ENCODE measurements at regions not wholly inside any gene's neighbourhood (a gene's known extent, or its start where the extent isn't known, plus 50 kb on each side); places are given as distances from the start of the nearest gene placed in this dataset.

- TF ChIP-seq CTCF (IDR thresholded peaks at IDR 0.05) (no peak), EZH2 (IDR thresholded peaks at IDR 0.05) (no peak), EZH2phosphoT487 (IDR thresholded peaks at IDR 0.05) (no peak)
Measured at GRCh38 chr4:32061916-32062315, 1341.7 kb downstream of the PCDH7 start.

All from neural progenitor cell (in vitro differentiated cells).